CD4-positive, alpha-beta T cell treated with Interferon alpha-2 for 1 hour (primary cell): ENCODE measurements at regions not wholly inside any gene's neighbourhood (a gene's known extent, or its start where the extent isn't known, plus 50 kb on each side); places are given as distances from the start of the nearest gene placed in this dataset.
"Not testable (repeated sequence)": the region's sequence is repeated elsewhere in the genome, so short reads cannot be mapped to it uniquely, and the experiment has no call there.

ENCODE experiments used
- DNase-seq, 2 donors: peaks; one replicate each; pipeline ENCODE4 v3.0.0-alpha.2; 2020 to 2022

DNA sequence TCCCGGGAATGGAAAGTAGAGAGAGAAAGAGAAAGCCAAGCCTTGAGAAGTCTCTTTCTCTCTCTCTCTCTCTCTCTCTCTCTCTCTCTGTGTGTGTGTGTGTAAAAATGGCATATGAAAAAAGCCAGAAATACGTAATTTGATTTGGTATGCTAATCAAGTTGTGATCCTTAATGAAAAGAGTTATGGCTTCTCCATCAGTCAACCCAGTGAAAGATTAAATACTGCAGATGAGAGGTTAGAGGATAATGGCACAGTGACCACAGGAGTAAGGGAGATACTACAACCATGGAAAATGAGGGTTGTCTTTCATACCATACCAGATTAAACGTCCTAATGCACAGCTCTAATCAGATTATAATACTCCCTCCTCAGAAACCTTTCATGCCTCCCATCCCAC, 193.5 kb upstream of the SOX2 start:
- DNase-seq, result no peak

GRCh38 chr3:181512787-181513186, 198.9 kb upstream of the SOX2 start:
- no peak for DNase-seq

- DNase-seq, result no peak
Measured at GRCh38 chr3:181510500-181510899, 201.2 kb upstream of the SOX2 start.

DNA sequence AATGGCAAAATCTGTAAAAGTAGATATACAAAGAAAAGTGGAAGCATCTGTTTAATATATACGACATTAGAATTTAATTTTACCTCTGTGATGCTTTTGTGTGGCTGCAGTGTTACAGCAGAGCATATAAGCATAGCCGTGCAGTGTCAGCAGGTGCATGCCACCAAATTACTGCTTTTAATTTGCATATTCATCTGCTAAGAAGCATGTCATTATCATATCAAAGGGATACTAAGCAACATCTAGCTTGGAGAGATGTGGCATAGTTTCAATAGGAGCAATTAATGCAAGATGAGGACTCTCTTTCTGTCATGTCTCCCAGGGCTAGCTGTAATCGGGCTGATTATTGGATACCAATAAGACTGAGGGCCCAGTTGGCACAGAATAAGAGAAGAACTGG, 214.4 kb upstream of the SOX2 start:
- no peak for DNase-seq

GRCh38 chr3:181493423-181493822, 218.3 kb upstream of the SOX2 start:
- no peak for DNase-seq

DNA sequence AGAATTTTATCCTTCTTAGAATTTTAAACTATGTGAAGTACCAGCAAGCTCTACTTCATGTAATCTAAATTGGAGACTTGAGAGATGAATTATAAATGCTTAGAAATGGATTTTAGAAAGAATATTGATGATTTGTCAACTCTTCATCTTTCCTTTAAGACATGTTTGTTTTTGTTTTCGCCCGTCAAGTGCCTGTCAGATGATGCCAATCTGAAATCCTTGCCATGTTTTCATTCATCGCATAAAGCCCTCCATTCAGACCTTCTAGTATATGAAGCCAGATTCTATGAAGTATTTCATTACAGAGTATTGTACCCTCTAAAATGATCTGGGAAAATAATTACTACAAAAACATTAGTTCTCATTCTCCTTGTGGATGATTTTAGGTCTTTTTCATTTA, 223.2 kb upstream of the SOX2 start:
- no peak for DNase-seq

- DNase-seq, result no peak
Measured at GRCh38 chr3:181487236-181487978, 224.3 kb upstream of the SOX2 start.

DNA sequence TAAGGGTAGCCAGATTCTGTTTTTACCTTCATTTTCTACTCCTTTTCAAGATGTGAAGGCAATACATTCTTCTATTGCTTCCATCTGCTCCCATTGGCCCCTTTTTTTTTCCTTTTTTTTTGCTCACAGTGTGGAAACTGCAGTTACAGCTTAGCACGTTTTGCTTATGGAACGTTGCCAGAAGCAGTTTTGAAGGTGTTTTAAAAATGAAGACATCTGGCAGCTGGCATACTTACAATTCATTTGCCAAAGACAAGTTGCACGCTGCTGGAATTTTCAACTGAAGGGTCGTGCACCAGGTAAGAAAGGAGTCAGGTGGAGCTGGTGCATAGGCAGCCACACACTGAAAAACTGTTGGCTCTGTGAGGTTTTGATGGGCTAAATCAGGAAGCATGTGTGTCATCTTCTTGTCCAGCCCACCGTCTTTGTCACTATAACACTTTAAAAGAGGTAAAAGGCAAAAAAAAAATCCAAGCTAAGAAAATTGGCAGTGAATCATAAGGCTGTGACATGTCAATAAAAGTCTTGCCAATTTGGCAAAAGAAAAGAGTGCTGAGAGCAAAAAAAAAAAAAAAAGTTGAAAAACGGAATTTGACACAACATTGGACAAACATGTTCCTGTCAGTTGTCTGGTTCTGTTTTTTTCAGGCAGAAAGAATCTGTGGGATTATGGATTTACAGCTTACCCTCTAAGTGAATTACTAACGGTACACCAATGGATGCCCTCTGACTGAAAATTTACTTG, 225.4 kb upstream of the SOX2 start:
- DNase-seq, result no peak

- DNase-seq, result no peak
Measured at GRCh38 chr3:181484026-181484425, 227.7 kb upstream of the SOX2 start.

GRCh38 chr3:181475146-181475545, 236.6 kb upstream of the SOX2 start:
- not testable (repeated sequence) for DNase-seq

GRCh38 chr3:181470349-181470748, 241.4 kb upstream of the SOX2 start:
- DNase-seq, result no peak

GRCh38 chr3:181464033-181464694, 247.6 kb upstream of the SOX2 start:
- DNase-seq, result no peak

GRCh38 chr3:181461381-181461780, 250.3 kb upstream of the SOX2 start:
- no peak for DNase-seq

- DNase-seq, result no peak
Measured at GRCh38 chr3:181459516-181459915, 252.2 kb upstream of the SOX2 start.

GRCh38 chr3:181458857-181459256, 252.9 kb upstream of the SOX2 start:
- no peak for DNase-seq

GRCh38 chr3:181457756-181458155, 254.0 kb upstream of the SOX2 start:
- no peak for DNase-seq

DNA sequence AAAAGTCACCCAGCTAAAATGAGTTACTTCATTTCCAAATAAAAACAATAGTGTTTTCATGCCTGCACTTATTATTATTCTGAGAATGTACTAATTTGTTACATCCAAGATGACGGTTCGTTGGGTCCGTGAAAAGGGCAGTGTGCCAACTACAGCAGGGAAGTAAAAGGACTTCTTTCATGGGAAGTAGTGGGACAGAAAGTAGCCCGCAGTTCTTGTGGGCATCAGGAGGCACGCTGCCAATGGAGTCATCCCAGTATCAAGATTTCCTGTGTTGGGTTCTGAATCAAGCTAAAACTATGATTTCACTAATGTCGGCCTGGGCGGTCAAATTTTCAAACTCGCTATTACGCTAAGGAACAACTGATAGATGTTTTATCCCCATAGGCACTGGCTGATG, 254.5 kb upstream of the SOX2 start:
- no peak for DNase-seq

DNA sequence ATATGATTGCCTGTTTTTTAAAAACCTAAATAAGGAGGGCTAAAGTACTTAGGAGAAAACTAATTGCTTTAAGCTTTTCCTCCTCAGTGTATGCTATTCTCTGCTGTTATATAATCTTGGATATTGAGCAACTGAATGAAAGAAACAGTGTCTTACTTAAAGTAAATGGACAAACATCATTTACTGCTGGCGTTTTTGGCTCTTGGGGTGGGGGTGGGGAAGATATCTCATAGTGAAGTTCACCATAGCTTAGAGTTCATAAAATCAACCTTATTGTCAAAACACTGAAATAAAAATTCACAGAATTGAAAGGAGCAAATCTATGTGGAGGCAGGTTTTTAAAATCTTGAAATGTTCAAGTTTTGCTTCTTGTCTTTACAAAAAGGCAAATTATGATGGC, 256.4 kb upstream of the SOX2 start:
- DNase-seq, result no peak

- no peak for DNase-seq
Measured at GRCh38 chr3:181454451-181455027, 257.2 kb upstream of the SOX2 start.

GRCh38 chr3:181446741-181447140, 265.0 kb upstream of the SOX2 start:
- DNase-seq, result no peak

- no peak for DNase-seq
Measured at GRCh38 chr3:181442066-181442465, 269.7 kb upstream of the SOX2 start.

GRCh38 chr3:181432992-181433391, 278.7 kb upstream of the SOX2 start:
- DNase-seq, result no peak

DNA sequence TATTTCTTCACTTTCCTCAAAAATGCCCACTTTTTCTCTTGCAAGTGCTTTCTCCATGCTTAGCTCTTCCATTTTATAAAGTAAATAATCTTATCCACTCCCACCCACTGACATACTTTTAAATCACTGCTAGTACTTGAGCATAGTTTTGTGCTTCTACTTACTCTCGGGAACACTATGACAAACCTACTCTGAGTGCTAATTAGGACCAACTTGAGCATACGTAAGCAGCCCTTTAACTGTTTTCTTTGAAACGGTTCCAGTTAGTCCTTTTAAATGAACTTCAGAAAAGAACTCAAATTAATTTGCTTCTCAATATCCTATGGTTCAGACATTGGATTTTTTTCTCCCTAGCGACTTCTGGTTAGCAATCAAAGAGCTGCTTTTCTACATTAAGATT, 280.0 kb upstream of the SOX2 start:
- DNase-seq, result no peak

- no peak for DNase-seq
Measured at GRCh38 chr3:181425074-181425473, 286.7 kb upstream of the SOX2 start.
